HG02798 (cell line): ENCODE measurements at regions not wholly inside any gene's neighbourhood (a gene's known extent, or its start where the extent isn't known, plus 50 kb on each side); places are given as distances from the start of the nearest gene placed in this dataset.

Experiments used
- ATAC-seq: cut with Tn5 transposase; IDR thresholded peaks from one replicate; pipeline ENCODE4 v1.9.1; 2021; ENCODE audit warnings: mild to moderate bottlenecking; ENCODE audit not compliant: unreplicated experiment, poor library complexity

- no peak for ATAC-seq
Measured at GRCh38 chr9:113775749-113776148, 100.4 kb upstream of the ZNF618 start.

DNA sequence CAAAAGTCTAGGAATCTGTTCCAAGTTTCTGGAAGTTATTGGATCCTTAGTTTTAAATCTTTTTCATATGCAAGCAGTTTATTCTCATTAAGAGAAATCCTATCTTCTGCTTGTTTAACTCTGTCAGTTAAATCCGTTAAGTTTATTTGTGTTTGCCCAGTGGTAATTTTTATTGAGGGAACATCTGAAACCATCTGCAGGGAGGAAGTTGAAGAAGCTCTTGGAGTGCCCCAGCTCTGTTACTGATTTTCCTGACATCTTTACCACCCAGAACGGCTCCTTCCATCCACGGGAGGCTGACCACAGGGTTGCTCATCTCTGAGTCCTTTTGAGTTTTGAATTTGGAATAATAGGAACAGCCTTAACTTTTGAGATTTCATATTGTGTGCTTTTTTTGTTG is 99.9 kb upstream of the ZNF618 start:
- ATAC-seq, result no peak

DNA sequence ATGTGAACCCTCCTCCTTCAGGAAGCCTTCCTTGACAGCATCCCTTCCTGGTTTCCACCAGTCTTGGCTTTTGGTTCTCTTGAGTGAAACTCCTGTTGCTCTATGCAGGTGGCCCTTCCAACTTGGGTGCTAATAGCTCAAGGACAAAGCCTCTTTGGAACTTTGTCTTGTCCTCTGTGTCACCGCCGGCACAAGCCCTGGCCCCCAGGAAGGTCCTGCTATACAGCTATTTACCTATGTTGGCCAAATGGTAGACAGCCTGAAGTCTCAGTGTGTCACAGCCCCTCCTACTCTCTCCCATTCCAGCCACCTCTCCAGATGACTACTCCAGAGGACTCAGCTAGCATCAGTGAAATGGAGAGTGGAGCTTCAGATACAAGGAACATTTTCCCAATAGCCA is 94.7 kb upstream of the ZNF618 start:
- no peak for ATAC-seq

- no peak for ATAC-seq
Measured at GRCh38 chr9:113781896-113782295, 94.2 kb upstream of the ZNF618 start.

DNA sequence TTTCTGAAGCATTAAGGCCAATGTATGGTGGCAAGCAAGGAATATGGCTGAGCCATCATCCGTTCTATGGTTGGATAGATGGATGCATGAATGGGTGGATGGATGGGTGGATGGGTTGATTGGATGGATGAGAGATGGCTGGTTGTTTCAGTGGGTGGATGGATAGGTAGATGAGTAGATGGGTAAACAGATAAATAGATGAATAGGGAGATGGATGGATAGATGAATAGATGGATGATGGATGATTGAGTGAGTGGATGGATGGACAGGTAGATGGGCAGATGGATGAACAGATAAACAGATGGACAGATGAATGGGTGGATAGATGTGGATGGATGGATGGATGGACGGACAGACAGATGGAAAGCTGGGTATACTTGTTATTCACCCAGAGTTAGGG is 92.6 kb upstream of the ZNF618 start:
- ATAC-seq, result no peak

DNA sequence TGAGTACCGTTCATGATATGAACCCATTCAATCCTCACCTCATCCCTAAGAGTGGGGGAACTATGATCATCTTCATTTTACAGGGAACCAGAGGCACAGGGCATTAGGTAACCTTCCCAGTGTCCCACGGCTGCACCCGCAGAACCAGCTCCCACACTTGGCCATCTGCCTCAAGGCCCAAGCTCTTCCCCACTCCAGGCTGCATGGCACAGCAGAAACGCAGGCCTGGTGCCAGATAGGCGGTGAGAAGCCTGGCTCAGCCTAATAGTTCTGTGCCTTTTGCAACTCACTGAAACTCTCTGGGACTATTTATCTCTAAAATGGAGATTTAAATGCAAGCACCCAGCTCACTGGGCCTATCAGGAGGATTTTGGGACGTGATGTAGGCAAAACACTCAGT is 90.8 kb upstream of the ZNF618 start:
- ATAC-seq, result no peak

DNA sequence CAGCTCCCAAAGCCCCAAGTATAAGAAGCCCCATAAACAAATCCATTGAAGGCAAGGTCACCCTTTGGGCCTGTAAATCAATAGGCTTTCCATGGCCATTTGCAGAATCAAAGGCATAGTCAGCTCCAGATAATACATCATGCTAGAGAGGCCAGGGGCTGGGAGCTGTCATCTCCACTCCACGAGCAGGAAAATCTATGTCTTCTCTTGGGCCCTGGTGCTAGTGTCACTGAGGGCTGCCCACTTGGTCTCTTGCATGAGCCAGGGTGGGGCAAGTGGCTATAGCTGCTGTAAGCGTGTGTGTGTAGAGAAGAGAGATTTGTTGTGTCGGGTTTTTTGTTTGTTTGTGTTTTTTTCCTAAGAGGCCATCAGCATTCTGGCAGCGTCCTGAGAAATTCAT is 90.0 kb upstream of the ZNF618 start:
- ATAC-seq, result no peak

GRCh38 chr9:113787871-113788270 is 88.2 kb upstream of the ZNF618 start:
- no peak for ATAC-seq

DNA sequence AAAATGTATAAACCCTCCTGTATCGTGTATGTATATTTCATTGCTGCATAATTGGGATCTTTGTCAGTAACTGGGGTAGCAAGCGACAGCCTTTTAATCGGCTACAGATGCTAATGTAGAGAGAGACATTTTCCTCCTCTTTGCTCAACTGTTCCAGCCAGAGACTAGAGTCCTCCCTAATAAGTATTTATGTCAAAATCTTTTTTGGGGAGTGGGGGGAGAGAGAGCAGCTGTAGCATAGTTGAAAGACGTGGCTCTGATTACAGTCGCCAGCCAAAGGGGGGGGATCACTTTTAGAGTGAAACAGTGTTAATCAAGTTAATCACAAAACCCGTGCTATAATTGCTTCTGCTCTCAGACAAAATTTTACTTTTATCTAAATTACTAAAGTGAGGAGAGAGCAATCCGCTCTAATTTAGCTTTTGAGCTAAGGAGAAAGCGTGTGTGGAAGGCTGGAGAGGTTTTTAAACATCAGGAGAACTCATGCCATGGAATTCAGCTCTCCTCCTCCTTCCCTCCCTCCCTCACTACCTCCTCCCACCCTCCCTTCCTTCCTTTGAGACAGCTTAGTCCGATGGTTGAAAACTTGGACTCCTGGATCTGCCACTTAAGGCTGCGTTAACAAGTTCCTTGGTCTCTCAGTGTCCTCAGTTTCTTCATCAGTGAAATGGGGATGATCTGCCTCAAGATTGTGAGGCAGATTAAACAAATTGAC is 87.3 kb upstream of the ZNF618 start:
- no peak for ATAC-seq

GRCh38 chr9:113790093-113790492 is 86.0 kb upstream of the ZNF618 start:
- no peak for ATAC-seq

DNA sequence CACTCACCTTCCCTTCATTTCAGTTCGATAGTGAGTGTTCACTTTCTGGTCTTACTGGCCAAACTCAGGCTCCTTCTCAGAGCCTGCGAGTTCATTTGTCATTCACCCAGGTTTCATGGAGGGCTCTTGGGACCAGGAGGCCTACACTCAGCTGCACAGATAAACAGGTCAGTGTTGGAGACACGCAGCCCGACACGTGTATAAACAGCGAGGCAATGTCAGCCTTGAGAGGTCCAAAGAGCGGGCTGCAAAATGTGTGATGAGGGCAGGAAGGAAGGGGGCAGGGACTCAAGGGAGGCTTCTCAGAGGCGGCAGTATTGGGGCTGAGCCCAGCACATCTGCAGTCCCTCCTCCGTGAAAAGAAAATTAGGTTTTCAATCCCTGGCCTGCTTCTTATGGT is 82.6 kb upstream of the ZNF618 start:
- ATAC-seq, result no peak

- ATAC-seq, result no peak
Measured at GRCh38 chr9:113794721-113795120, 81.4 kb upstream of the ZNF618 start.

GRCh38 chr9:113795811-113796392 is 80.2 kb upstream of the ZNF618 start:
- ATAC-seq, result no peak

DNA sequence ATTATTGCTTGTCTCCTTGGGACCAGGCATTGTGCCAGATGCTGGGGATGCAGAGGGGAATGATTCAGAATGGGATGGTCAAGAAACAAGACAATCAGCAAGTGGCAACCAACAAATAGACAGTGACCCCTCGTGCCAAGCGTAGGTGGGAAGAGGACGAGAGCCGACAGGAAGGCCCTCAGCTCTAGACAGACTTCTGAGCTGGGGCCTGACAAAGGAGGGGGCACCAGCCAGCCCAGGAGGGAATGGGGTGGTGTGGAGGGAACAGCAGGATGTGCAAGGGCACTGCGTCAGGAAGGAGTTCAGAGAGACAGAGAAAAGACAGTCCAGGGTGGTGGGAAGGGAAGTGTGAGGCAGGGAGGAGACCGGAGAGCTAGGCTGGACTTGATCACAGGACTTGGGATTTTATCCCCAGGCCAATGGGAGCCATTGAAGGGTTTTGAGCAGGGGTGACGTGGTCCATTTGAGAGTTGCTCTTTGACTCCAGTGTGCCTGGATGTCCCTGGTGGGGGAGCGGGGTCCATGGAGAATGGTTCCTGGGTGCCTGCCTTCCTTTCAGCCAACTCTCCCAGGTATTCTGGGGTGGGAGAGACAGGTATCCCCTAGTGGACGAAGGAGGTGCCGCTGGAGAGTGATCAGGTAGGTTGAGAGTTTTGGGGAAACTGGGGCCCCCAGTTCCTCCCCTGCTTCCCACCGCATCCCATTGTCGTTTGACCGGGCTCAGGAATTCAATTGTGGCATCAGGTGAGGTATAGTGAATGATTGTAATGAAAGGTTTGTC is 79.3 kb upstream of the ZNF618 start:
- ATAC-seq, result no peak

GRCh38 chr9:113798062-113799030 is 77.8 kb upstream of the ZNF618 start:
- no peak for ATAC-seq

DNA sequence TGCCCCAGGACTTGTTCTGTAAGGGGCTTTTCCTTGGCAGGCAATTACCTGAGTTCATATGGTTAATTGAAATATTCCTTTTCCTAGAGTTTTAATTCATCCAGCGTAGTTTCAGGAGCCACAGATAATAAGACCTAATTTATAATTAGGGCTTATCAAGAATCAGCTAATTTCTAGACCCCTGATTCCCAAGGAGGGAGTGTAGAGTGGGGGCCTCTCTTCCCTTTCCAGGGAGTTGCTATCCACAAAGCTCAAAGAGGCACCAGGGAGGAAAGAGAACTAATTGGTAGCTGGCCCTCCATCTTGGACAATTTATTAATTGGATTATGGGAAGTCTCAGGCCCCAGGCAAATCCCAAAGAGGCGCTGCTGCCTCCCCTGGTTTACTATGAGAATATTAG is 75.8 kb upstream of the ZNF618 start:
- no peak for ATAC-seq

DNA sequence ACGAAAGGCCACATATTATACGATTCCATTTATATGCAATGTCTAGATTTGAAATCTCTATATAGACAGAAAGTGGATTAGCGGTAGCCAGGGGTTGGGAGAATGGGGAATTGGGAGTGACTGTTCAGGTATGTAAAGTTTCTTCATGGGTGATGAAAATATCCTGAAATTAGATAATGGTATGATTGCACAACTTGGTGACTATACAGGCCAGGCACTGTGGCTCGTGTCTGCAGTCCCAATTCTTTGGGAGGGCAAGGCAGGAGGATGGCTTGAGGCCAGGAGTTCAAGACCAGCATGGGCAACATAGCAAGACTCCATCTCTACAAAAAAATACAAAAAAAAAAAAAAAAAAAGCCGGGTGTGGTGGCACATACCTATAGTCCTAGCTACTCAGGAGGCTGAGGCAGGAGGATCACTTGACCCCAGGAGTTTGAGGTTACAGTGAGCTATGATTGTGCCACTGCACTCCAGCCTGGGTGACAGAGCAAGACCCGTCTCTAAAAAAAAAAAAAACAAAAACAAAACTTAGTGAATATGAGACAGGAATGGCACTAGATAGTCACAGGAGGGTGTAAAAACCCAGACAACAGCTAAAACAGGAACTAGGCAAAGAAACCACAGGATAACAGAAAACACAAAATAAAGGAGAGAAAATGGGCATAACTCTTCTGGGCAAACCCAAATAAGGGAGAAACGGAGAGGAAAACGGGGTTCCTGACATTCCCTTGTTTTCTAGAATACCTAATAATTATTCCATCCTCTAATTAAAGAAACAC is 72.1 kb upstream of the ZNF618 start:
- no peak for ATAC-seq

GRCh38 chr9:113805486-113806132 is 70.5 kb upstream of the ZNF618 start:
- ATAC-seq, result no peak
